ENCODE measurements at regions not wholly inside any gene's neighbourhood (a gene's known extent, or its start where the extent isn't known, plus 50 kb on each side); places are given as distances from the start of the nearest gene placed in this dataset.
"Not testable (repeated sequence)": the region's sequence is repeated elsewhere in the genome, so short reads cannot be mapped to it uniquely, and the experiment has no call there.

DNA sequence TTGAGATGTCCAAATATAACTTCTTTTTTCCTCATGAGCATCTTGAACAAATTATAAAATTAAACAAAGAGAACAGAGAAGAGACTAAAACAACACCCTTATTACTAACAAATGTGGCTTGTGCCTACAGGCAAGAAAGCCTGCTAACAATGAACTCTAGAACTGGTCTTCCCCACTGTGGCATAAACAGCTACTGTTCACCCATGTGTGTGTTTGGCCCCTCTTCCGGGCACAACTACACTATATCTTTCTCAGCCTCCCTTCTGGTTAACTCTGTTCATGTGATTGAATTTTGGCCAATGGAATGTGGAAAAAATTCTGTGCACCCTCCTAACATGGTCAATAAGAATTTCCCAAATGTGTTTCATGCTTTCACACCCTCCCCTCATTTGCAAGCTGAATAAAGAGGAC is 117.0 kb downstream of the KBTBD2 start:
- no peaks in the 10 kb centered on the region for H3K9me2 ChIP-seq (ENCODE audit: insufficient read depth)

DNA sequence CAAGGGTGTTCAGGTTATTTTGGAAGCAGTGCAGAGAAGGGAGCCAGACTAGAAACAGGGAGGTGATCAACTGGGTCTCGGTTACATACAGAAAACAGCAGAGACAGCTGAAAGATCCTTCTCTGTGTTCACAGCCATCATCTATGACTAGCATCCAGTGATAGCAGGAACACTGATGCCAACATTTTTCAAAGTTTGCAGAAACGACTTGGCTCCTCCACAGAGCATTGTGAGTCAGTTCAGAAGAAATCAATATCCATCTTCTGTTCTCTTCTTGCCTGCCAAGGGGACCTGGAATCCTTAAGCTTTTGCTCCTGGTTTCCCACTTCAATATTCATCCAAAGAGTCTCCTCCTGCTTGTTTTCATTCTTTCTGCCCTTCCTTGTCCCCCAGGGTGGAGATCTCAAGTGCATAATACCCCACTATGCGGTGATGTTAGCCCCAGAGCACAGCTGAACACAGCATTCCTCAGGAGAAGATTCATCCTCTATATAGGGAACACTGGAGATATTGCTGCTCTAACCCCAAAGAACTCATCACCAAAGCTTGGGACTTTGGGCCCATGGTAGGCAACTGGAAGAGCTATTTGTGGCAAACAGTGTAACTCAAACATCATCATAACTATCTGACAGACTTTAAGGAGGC is 122.6 kb downstream of the KBTBD2 start:
- H2AFZ ChIP-seq (ENCODE audit: low read depth, low read length, poor library complexity, severe bottlenecking); intact Hi-C loops (cut with micrococcal nuclease); H3K27me3 ChIP-seq (ENCODE audit: insufficient read depth, low read length); CTCF ChIA-PET; H3K4me3 ChIP-seq (replicated peaks in 1 of 2; ENCODE audit: low read depth in 1 of 2, low read length in 2 of 2); POLR2A ChIA-PET; H3K27ac ChIP-seq (ENCODE audit: low read depth, low read length); H3K9ac ChIP-seq (ENCODE audit: low read length); BruUV-seq (replicated peaks); H3K36me3 ChIP-seq (ENCODE audit: control insufficient read depth in 1 of 2, insufficient read depth in 2 of 2, low read length in 2 of 2); H3K9me3 ChIP-seq (ENCODE audit: control insufficient read depth in 1 of 2, insufficient read depth in 1 of 2, low read depth in 1 of 2, low read length in 2 of 2); H3K4me2 ChIP-seq (ENCODE audit: low read length); H3K9me2 ChIP-seq (ENCODE audit: insufficient read depth); H3K79me2 ChIP-seq (ENCODE audit: insufficient read depth, low read length); H4K20me1 ChIP-seq (ENCODE audit: insufficient read depth); RAD21 ChIA-PET (ENCODE audit: low non-redundant PET in 1 of 2, low total read pairs in 2 of 2, uncharacterized antibody in 2 of 2, unreplicated experiment in 2 of 2); DNase-seq (ENCODE audit: low read depth, low spot score); H3K4me1 ChIP-seq (ENCODE audit: control insufficient read depth in 1 of 2, insufficient read depth in 2 of 2, low read length in 2 of 2); ATAC-seq: not testable (repeated sequence)

More for the DNA sequence above, 117.0 kb downstream of the KBTBD2 start:
- TF ChIP-seq SRF (IDR thresholded peaks at IDR 0.05; ENCODE audit: low read depth), result no peak
- TF ChIP-seq, protein P1, sequence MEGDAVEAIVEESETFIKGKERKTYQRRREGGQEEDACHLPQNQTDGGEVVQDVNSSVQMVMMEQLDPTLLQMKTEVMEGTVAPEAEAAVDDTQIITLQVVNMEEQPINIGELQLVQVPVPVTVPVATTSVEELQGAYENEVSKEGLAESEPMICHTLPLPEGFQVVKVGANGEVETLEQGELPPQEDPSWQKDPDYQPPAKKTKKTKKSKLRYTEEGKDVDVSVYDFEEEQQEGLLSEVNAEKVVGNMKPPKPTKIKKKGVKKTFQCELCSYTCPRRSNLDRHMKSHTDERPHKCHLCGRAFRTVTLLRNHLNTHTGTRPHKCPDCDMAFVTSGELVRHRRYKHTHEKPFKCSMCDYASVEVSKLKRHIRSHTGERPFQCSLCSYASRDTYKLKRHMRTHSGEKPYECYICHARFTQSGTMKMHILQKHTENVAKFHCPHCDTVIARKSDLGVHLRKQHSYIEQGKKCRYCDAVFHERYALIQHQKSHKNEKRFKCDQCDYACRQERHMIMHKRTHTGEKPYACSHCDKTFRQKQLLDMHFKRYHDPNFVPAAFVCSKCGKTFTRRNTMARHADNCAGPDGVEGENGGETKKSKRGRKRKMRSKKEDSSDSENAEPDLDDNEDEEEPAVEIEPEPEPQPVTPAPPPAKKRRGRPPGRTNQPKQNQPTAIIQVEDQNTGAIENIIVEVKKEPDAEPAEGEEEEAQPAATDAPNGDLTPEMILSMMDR (IDR thresholded peaks at IDR 0.05 in 2 of 3, conservative IDR thresholded peaks at IDR 0.05 in 1 of 3; ENCODE audit: borderline replicate concordance in 1 of 3, insufficient read depth in 1 of 3, low read depth in 2 of 3, low read length in 2 of 3), result no peak
- no peak for TF ChIP-seq POLR2AphosphoS5 (IDR thresholded peaks at IDR 0.05; ENCODE audit: low read depth, low read length)
- no peak for TF ChIP-seq EZH2phosphoT487 (IDR thresholded peaks at IDR 0.05; ENCODE audit: borderline replicate concordance)
- no peak for TF ChIP-seq ELF1 (IDR thresholded peaks at IDR 0.05; ENCODE audit: borderline replicate concordance, low read depth)
- no peak for TF ChIP-seq YY1 (IDR thresholded peaks at IDR 0.05; ENCODE audit: extremely low read depth, insufficient replicate concordance, low read depth, low read length)
- TF ChIP-seq TCF7L2 (IDR thresholded peaks at IDR 0.05; ENCODE audit: borderline replicate concordance, extremely low read depth, insufficient read depth, insufficient read length), result no peak
- no peak for TF ChIP-seq CEBPB (IDR thresholded peaks at IDR 0.05; ENCODE audit: low read depth)
- no peak for TF ChIP-seq RAD21 (IDR thresholded peaks at IDR 0.05; ENCODE audit: low read depth)
- TF ChIP-seq SP1 (IDR thresholded peaks at IDR 0.05; ENCODE audit: low read depth), result no peak
- ChIA-PET RAD21 (ENCODE audit: low non-redundant PET in 1 of 2, low total read pairs in 2 of 2, uncharacterized antibody in 2 of 2, unreplicated experiment in 2 of 2) (no interaction called here), CTCF (no interaction called here), POLR2A (no interaction called here)
- Histone ChIP-seq H3K79me2 (ENCODE audit: insufficient read depth, low read length) (no peaks in the 10 kb centered on the region), H3K27me3 (ENCODE audit: insufficient read depth, low read length) (no peaks in the 10 kb centered on the region), H3K9ac (ENCODE audit: low read length) (no peak overlapping the region), H3K4me1 (ENCODE audit: control insufficient read depth in 1 of 2, insufficient read depth in 2 of 2, low read length in 2 of 2) (peaks cover 2 to 19% of the 10 kb centered on the region in 2 experiments; a peak in 3 of 4 replicates), H4K20me1 (ENCODE audit: insufficient read depth) (no peaks in the 10 kb centered on the region), H3K36me3 (ENCODE audit: control insufficient read depth in 1 of 2, insufficient read depth in 2 of 2, low read length in 2 of 2) (no peaks in the 10 kb centered on the region), H3K9me3 (ENCODE audit: control insufficient read depth in 1 of 2, insufficient read depth in 1 of 2, low read depth in 1 of 2, low read length in 2 of 2) (no peaks in the 10 kb centered on the region), H2AFZ (ENCODE audit: low read depth, low read length, poor library complexity, severe bottlenecking) (no peak overlapping the region), H3K4me3 (replicated peaks in 1 of 2; ENCODE audit: low read depth in 1 of 2, low read length in 2 of 2) (no peak overlapping the region), H3K27ac (ENCODE audit: low read depth, low read length) (no peak overlapping the region), H3K4me2 (ENCODE audit: low read length) (no peak overlapping the region)
- no TSS peak for BruUV-seq (replicated peaks)
- ATAC-seq, result no peak
- no peak for DNase-seq (ENCODE audit: low read depth, low spot score)
- intact Hi-C loops (cut with micrococcal nuclease), result no loop called here

DNA sequence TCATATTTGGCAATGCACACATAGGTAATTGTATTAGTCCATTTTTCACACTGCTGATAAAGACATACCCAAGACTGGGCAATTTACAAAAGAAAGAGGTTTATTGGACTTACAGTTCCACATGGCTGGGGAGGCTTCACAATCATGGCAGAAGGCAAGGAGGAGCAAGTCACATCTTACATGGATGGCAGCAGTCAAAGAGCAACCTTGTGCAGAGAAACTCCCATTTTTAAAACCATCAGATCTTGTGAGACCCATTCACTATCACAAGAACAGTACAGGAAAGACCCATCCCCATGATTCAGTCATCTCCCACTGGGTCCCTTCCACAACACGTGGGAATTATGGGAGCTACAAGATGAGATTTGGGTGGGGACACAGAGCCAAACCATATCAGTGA is 123.2 kb downstream of the KBTBD2 start:
- H2AFZ ChIP-seq (ENCODE audit: low read depth, low read length, poor library complexity, severe bottlenecking); intact Hi-C loops (cut with micrococcal nuclease); RAD21 ChIA-PET (ENCODE audit: low non-redundant PET in 1 of 2, low total read pairs in 2 of 2, uncharacterized antibody in 2 of 2, unreplicated experiment in 2 of 2); H3K27me3 ChIP-seq (ENCODE audit: insufficient read depth, low read length); H4K20me1 ChIP-seq (ENCODE audit: insufficient read depth); H3K79me2 ChIP-seq (ENCODE audit: insufficient read depth, low read length); POLR2A ChIA-PET; H3K4me2 ChIP-seq (ENCODE audit: low read length); H3K27ac ChIP-seq (ENCODE audit: low read depth, low read length); H3K9me2 ChIP-seq (ENCODE audit: insufficient read depth); BruUV-seq (replicated peaks); ATAC-seq; H3K4me1 ChIP-seq (ENCODE audit: control insufficient read depth in 1 of 2, insufficient read depth in 2 of 2, low read length in 2 of 2); DNase-seq (ENCODE audit: low read depth, low spot score); H3K36me3 ChIP-seq (ENCODE audit: control insufficient read depth in 1 of 2, insufficient read depth in 2 of 2, low read length in 2 of 2); H3K9ac ChIP-seq (ENCODE audit: low read length); H3K4me3 ChIP-seq (replicated peaks in 1 of 2; ENCODE audit: low read depth in 1 of 2, low read length in 2 of 2); H3K9me3 ChIP-seq (ENCODE audit: control insufficient read depth in 1 of 2, insufficient read depth in 1 of 2, low read depth in 1 of 2, low read length in 2 of 2): not testable (repeated sequence)
- CTCF ChIA-PET, result interaction anchor here (2.2 kb wide), 1 partner anchor 339 kb away, joined by 8 read pairs; no protein-coding TSS in a partner anchor
